GM18909 (cell line): ENCODE measurements at regions not wholly inside any gene's neighbourhood (a gene's known extent, or its start where the extent isn't known, plus 50 kb on each side); places are given as distances from the start of the nearest gene placed in this dataset.
A peak's percentile ranks its signal among the peaks of the same experiment; 100 is the strongest.
"Not testable (repeated sequence)": the region's sequence is repeated elsewhere in the genome, so short reads cannot be mapped to it uniquely, and the experiment has no call there.

ENCODE experiments used
- ATAC-seq: cut with Tn5 transposase; IDR thresholded peaks from one replicate; pipeline ENCODE4 v1.9.1; 2021; ENCODE audit warnings: mild to moderate bottlenecking; ENCODE audit not compliant: unreplicated experiment, poor library complexity

- not testable (repeated sequence) for ATAC-seq
These were observed 158.0 kb upstream of the LMNTD1 start for GRCh38 chr12:25710938-25711605.

DNA sequence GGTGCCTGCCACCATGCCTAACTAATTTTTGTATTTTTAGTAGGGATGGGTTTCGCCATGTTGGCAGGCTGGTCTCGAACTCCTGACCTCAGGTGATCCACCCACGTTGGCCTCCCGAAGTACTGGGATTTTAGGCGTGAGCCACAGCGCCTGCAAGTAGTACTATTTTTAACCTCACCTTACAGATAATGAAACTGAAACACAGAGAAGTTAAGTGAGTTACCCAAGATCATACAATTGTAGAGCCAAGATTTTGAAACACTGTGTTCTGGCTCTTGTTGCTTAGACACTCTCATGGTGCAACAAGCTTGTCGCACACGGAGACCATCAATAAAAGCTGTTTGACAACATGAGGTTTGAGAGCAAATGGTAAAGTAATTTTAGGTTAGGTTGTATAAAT is 159.1 kb upstream of the LMNTD1 start:
- ATAC-seq, result peak; percentile 55

DNA sequence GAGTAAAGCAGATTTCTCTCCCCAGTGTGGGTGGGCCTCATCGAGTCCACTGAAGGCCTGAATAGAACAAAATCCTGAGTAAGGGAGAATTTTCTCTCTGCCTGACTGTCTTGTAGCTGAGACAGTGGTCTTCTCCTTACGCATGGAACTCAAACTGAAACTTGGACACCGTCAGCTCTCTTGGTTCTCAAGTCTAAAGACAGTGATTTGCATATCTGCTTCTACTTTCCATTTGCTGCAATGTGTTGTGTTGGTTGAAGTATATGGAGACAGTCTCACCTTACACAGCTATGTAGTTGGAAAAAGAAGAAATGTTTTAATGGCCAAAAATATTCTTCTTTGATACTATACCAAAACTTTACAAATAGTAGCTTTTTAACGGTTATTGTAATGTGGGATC is 160.2 kb upstream of the LMNTD1 start:
- peak; percentile 99 for ATAC-seq

DNA sequence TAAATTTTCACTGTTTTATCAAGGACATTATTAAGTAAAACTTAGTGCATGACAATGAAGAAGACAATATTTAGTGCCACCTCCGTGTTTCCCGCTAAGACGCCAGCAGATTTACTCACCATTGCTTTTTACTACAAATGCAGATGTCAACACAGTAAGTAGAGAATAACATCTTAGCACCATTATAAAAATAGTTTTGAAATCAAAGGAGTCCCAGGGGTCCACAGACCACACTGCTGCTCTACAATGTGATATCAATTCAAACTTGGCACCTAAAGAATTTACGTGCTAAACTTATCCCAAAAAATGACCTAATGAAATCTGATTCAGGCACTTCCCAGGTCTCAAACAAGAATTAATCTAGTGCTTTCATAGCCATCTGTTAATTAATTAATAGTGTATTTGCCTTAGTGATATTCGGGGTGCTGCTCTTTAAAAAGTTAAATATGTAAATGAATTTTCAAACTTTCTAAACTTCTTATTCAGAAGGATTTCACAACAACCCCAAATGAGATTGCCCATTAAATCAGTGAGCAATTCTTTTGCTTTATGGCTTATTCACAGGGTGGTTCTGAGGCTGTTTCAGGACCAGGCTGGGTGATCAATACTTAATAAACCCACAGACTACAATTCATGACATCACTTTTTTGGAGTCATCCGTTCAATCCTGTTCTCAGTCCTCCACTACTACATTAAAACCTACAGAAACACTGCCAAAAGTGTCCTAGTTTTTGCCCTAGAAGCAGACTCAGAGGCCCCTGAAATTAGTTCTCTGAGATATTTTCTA is 161.3 kb upstream of the LMNTD1 start:
- ATAC-seq, result no peak

DNA sequence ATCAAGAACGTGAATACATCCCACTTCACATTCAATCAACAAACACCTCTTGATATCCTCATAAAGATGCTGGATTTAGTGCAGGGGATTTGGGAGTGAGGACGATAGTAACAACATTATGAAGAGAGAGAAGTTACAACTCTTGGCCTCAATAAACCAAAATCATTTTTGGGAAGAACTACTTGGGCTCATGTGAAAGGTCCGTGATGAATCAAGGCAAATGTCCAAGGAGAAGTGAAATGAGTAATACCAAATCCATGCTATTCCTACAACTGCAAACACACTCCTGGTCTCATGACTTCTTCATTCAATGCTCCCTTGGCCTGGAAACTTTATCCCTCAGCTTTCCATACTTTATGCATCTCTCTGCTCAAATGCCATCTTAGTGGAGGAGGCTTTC is 162.0 kb upstream of the LMNTD1 start:
- no peak for ATAC-seq

- no peak for ATAC-seq
These were observed 163.8 kb upstream of the LMNTD1 start for GRCh38 chr12:25716842-25717241.

- no peak for ATAC-seq
These were observed 164.5 kb upstream of the LMNTD1 start for GRCh38 chr12:25717552-25717951.

DNA sequence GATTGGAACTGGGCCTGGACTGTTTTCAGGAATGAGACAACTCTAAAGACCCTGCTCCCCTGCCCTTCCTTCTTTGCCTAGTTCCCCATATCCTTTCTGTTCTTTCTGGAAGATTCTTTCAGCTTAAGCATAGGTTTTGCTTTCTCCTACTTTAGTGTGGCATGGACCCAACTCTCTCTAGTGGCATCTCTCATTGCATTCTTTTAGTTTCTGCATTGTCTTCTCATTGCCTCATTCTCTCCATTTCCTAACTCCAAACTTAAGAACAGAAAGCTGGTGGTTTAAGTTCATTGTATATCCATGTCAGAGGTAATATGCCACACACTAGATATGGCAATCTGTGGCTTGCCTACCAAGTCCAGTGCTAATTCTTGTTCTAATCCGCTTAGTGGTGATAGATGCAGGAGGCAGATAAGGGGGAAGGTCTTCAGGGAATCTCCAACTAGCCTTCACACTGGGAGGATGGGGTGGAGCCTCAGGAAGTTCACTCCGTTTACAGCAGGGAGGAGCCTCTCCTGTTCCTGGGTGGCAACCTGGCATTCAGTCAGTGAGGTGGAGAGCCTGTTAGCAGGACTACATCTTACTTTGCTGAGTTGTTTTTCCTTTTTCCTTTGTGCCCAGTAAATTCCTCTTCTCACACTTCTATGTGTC is 165.1 kb upstream of the LMNTD1 start:
- ATAC-seq, result no peak

- no peak for ATAC-seq
These were observed 166.4 kb upstream of the LMNTD1 start for GRCh38 chr12:25719505-25719904.

GRCh38 chr12:25723336-25723735 is 170.3 kb upstream of the LMNTD1 start:
- ATAC-seq, result no peak

DNA sequence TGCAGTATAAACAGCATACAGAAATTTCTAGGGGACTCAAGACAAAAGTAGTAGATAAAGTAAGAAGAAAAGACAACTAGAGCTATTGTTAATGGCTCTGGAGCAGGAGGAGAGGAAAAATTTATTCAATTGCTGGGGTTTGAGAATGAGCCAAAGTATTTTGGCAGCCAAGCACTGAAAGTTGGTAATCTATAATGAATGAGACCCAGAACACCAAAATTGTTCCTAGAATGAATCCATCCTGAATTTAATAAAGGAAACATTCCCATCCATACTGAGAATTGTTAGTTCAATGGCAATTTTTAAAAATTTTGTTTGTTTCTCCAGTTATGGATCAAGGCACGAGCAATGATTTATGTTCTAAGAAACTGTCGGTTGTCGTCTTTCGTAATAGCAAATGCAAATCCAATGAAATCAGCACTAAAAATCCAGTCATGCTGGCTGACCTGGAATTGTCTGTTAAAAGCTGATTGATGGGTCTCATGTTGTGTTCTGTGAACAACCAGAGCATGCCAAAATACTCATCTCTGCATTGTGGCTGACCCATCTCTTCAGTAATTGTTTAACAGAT is 170.9 kb upstream of the LMNTD1 start:
- no peak for ATAC-seq

DNA sequence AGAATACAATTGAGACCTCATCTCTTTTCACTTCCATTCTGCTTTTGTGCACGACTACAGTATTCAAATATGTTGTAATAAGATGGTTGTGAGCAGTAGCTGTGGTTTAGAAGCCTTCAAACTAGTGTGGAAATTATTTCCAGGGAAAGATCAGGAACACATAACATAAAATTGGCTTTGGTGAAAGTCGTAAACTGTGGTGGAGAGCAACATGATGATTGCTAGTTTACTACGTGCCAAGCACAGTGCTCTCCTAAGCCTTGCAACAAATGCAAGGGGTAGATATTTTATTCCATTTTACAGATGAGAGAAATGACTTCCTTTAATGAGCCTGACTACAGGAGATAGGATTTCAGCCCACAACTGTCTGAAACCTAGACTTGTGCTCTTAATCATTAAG is 172.4 kb upstream of the LMNTD1 start:
- no peak for ATAC-seq

- ATAC-seq, result no peak
These were observed 172.8 kb upstream of the LMNTD1 start for GRCh38 chr12:25725931-25726330.

GRCh38 chr12:25728056-25728595 is 175.0 kb upstream of the LMNTD1 start:
- no peak for ATAC-seq

GRCh38 chr12:25730489-25731349 is 177.6 kb upstream of the LMNTD1 start:
- no peak for ATAC-seq

DNA sequence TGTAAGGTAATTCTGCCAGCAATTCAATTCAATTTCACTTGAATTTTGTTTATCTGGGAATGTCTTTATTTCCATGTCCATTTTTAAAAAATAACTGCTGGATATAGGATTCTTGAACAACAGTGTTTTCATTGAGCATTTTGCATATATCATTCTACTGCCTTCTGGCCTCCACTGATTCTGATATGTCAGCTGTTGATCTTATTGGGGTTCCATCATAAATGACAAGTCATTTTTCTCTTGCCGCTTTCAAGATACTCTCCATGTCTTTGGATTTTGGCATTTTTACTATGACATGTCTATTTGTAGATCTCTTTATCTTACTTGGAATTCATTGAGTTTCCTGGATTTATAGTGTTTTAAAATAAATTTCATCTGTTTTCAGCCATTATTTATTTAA is 180.5 kb upstream of the LMNTD1 start:
- no peak for ATAC-seq

- ATAC-seq, result peak; percentile 89
These were observed 181.6 kb upstream of the LMNTD1 start for GRCh38 chr12:25734529-25735180.

GRCh38 chr12:25740617-25741016 is 187.5 kb upstream of the LMNTD1 start:
- ATAC-seq, result no peak

DNA sequence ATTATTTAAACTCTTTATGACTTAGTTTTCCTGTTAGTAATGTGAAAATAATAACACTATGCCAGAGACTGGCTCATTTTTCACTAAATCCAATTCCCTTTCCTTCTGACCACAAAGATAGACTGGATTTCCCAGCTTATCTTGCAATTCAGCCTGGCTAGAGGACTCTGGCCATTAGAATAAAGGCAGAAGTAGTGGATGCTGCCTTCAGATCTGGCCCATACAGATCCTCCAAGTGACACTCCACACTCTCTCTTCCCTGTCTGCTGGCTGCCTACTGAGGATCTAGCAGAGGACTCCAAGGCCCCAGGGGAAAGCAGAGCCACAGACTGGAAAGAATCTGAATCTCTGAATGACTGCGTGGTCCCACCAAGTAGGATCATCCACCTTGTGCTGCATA is 188.8 kb upstream of the LMNTD1 start:
- ATAC-seq, result no peak
